ENCODE measurements at regions not wholly inside any gene's neighbourhood (a gene's known extent, or its start where the extent isn't known, plus 50 kb on each side); places are given as distances from the start of the nearest gene placed in this dataset.
"Not testable (repeated sequence)": the region's sequence is repeated elsewhere in the genome, so short reads cannot be mapped to it uniquely, and the experiment has no call there.

GRCh38 chr4:19191979-19192650 is 1059.6 kb upstream of the SLIT2 start:
- no peak for TF ChIP-seq CTCF (IDR thresholded peaks at IDR 0.05; ENCODE audit: insufficient read depth, low read depth, low read length, missing control alignments)
- DNase-seq (ENCODE audit: low read depth) = no peak
- H3K4me3 ChIP-seq (ENCODE audit: low read length) = no peak overlapping the region

GRCh38 chr4:19187691-19188090 is 1064.0 kb upstream of the SLIT2 start:
- H3K4me3 ChIP-seq (ENCODE audit: low read length) = no peak overlapping the region
- no peak for TF ChIP-seq CTCF (IDR thresholded peaks at IDR 0.05; ENCODE audit: insufficient read depth, low read depth, low read length, missing control alignments)
- DNase-seq (ENCODE audit: low read depth) = no peak

GRCh38 chr4:19187096-19187495 is 1064.6 kb upstream of the SLIT2 start:
- TF ChIP-seq CTCF (IDR thresholded peaks at IDR 0.05; ENCODE audit: insufficient read depth, low read depth, low read length, missing control alignments) = no peak
- no peak for DNase-seq (ENCODE audit: low read depth)

GRCh38 chr4:19181631-19182030 is 1070.1 kb upstream of the SLIT2 start:
- DNase-seq (ENCODE audit: low read depth) = peak; percentile 93
- not testable (repeated sequence) for H3K4me3 ChIP-seq (ENCODE audit: low read length)

More at GRCh38 chr4:19187096-19187495, 1064.6 kb upstream of the SLIT2 start:
- H3K4me3 ChIP-seq (ENCODE audit: low read length) = no peak overlapping the region

GRCh38 chr4:19178835-19179234 is 1072.9 kb upstream of the SLIT2 start:
- H3K4me3 ChIP-seq (ENCODE audit: low read length) = no peak overlapping the region
- no peak for TF ChIP-seq CTCF (IDR thresholded peaks at IDR 0.05; ENCODE audit: insufficient read depth, low read depth, low read length, missing control alignments)
- no peak for DNase-seq (ENCODE audit: low read depth)

GRCh38 chr4:19177616-19178015 is 1074.1 kb upstream of the SLIT2 start:
- peak; percentile 10 for DNase-seq (ENCODE audit: low read depth)
- no peak overlapping the region for H3K4me3 ChIP-seq (ENCODE audit: low read length)
- TF ChIP-seq CTCF (IDR thresholded peaks at IDR 0.05; ENCODE audit: insufficient read depth, low read depth, low read length, missing control alignments) = no peak

GRCh38 chr4:19171832-19172231 is 1079.9 kb upstream of the SLIT2 start:
- TF ChIP-seq CTCF (IDR thresholded peaks at IDR 0.05; ENCODE audit: insufficient read depth, low read depth, low read length, missing control alignments) = no peak
- no peak overlapping the region for H3K4me3 ChIP-seq (ENCODE audit: low read length)
- no peak for DNase-seq (ENCODE audit: low read depth)
